Left ventricle myocardium inferior (tissue), 1 donor: ENCODE measurements at regions not wholly inside any gene's neighbourhood (a gene's known extent, or its start where the extent isn't known, plus 50 kb on each side); places are given as distances from the start of the nearest gene placed in this dataset.

Experiments
- DNase-seq: peaks from one replicate; pipeline ENCODE4 v3.0.0-alpha.2; 2020
- H3K27ac ChIP-seq: fragments of 200-600 bp; replicated peaks from 2 replicates; pipeline ENCODE4 v1.8.0; 2021
- H3K27me3 ChIP-seq: fragments of 200-600 bp; 2 replicates; pipeline ENCODE4 v1.8.0; 2021; ENCODE audit warnings: low read depth
- H3K36me3 ChIP-seq: fragments of 200-600 bp; 2 replicates; pipeline ENCODE4 v1.8.0; 2021
- H3K4me1 ChIP-seq: fragments of 200-600 bp; 2 replicates; pipeline ENCODE4 v1.8.0; 2021
- H3K4me3 ChIP-seq: fragments of 200-600 bp; 2 replicates; pipeline ENCODE4 v1.8.0; 2021; ENCODE audit warnings: mild to moderate bottlenecking, moderate library complexity
- H3K9me3 ChIP-seq: fragments of 200-600 bp; replicated peaks from 2 replicates; pipeline ENCODE4 v1.8.0; 2021
- CTCF ChIP-seq: fragments of 200-600 bp; IDR thresholded peaks from 2 replicates; pipeline ENCODE4 v1.8.0; 2021; ENCODE audit warnings: antibody characterized with exemption, mild to moderate bottlenecking, borderline replicate concordance
- intact Hi-C: fragments of 100-400 bp; cut with micrococcal nuclease; formaldehyde crosslinking; loops from one replicate; pipeline ENCODE4 v1.11.0; 2022
- donor health status: DM: no; HTN: yes; CAD: no; lungs with severe emphysema.

DNA sequence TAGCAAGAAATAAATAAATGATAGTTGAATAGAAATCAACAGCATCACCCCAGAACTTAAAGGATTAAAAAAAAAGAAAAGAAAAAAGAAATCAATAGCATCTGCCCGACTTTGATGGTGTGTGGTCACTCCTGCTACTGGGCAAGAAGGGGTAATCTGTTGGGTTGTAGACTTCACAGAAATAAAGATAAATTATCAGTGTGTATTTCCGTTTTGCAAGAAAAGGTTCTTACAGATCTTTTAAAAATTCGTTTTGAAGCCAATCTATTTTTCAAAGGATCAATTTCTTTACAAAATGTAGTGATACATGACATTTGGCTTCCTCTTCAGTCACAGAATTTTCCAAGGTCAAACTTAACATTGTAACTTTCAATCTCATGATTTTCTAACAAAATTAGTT lies 448.9 kb upstream of the FAR2 start:
- no peak overlapping the region for H3K4me3 ChIP-seq
- H3K27ac ChIP-seq: no peak overlapping the region
- peaks cover 34% of the 10 kb centered on the region for H3K9me3 ChIP-seq
- intact Hi-C loops: no loop called here
- H3K4me1 ChIP-seq: no peaks in the 10 kb centered on the region
- no peaks in the 10 kb centered on the region for H3K36me3 ChIP-seq
- H3K27me3 ChIP-seq: no peaks in the 10 kb centered on the region
- no peak for DNase-seq
- no peak for TF ChIP-seq CTCF

DNA sequence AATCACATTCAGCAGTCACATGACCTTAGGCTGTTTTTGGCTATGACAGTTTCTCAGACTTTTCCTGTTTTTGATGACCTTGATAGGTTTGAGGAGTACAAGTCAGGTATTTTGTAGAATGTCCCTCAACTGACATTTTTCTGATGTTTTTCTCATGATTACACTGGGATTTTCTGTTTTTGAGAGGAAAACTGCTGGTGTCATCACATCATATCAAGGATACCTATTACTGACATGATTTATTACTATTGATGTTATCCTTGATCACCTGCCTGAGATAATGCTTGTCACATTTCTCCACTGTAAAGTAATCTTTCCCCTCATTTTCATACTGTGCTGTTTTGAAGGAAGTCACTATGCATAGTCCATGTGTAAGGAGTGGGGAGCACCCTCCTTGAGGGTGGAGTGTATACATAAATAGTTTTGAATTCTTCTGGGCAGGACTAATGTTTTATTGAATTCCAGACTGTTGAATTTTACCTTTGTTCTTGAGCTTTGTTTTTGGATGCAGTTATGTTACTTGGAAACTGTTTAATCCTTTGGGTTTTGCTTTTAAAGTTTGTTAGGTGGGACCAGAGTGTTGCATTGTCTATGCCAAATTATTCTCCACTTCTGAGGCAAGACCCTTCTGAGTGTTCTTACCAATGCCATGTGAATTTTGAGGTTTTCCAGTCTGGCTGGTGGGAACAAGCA lies 444.5 kb upstream of the FAR2 start:
- Histone ChIP-seq H3K4me1 (no peaks in the 10 kb centered on the region), H3K27me3 (no peaks in the 10 kb centered on the region), H3K4me3 (no peak overlapping the region), H3K9me3 (peaks cover 27% of the 10 kb centered on the region), H3K27ac (no peak overlapping the region), H3K36me3 (no peaks in the 10 kb centered on the region)
- intact Hi-C loops: no loop called here
- TF ChIP-seq CTCF: no peak
- DNase-seq: no peak

GRCh38 chr12:28708918-28709371 lies 440.1 kb upstream of the FAR2 start:
- H3K36me3 ChIP-seq: no peaks in the 10 kb centered on the region
- intact Hi-C loops: no loop called here
- no peak overlapping the region for H3K4me3 ChIP-seq
- no peaks in the 10 kb centered on the region for H3K27me3 ChIP-seq
- TF ChIP-seq CTCF: no peak
- no peak overlapping the region for H3K27ac ChIP-seq
- H3K4me1 ChIP-seq: no peaks in the 10 kb centered on the region
- no peak for DNase-seq
- H3K9me3 ChIP-seq: peaks cover 12% of the 10 kb centered on the region

- Histone ChIP-seq H3K4me3 (no peak overlapping the region), H3K36me3 (no peaks in the 10 kb centered on the region), H3K27ac (no peak overlapping the region), H3K9me3 (peaks cover 12% of the 10 kb centered on the region), H3K27me3 (no peaks in the 10 kb centered on the region), H3K4me1 (no peaks in the 10 kb centered on the region)
- intact Hi-C loops: no loop called here
- DNase-seq: no peak
- no peak for TF ChIP-seq CTCF
Measured at GRCh38 chr12:28709986-28710685, 438.9 kb upstream of the FAR2 start.

- no peaks in the 10 kb centered on the region for H3K4me1 ChIP-seq
- no peak for DNase-seq
Measured at GRCh38 chr12:28710882-28711281, 438.2 kb upstream of the FAR2 start.

More at GRCh38 chr12:28710882-28711281, 438.2 kb upstream of the FAR2 start:
- TF ChIP-seq CTCF: no peak
- Histone ChIP-seq H3K27me3 (no peaks in the 10 kb centered on the region), H3K9me3 (peaks cover 19% of the 10 kb centered on the region), H3K36me3 (no peaks in the 10 kb centered on the region), H3K4me3 (no peak overlapping the region), H3K27ac (no peak overlapping the region)
- intact Hi-C loops: no loop called here
